AG10803 (cell line): ENCODE measurements at regions not wholly inside any gene's neighbourhood (a gene's known extent, or its start where the extent isn't known, plus 50 kb on each side); places are given as distances from the start of the nearest gene placed in this dataset.

Source experiments
- DNase-seq: peaks from one replicate; pipeline ENCODE4 v3.0.0; 2010; ENCODE audit warnings: low read depth
- H3K4me3 ChIP-seq: 2 replicates; pipeline ENCODE4 v1.5.1; 2011; ENCODE audit warnings: mild to moderate bottlenecking, low read length, control low read depth
- TF ChIP-seq, protein P1 (sequence below): conservative IDR thresholded peaks from 2 replicates; pipeline ENCODE4 v1.5.1; 2011; ENCODE audit warnings: mild to moderate bottlenecking, low read length, control low read depth, inconsistent platforms

DNA sequence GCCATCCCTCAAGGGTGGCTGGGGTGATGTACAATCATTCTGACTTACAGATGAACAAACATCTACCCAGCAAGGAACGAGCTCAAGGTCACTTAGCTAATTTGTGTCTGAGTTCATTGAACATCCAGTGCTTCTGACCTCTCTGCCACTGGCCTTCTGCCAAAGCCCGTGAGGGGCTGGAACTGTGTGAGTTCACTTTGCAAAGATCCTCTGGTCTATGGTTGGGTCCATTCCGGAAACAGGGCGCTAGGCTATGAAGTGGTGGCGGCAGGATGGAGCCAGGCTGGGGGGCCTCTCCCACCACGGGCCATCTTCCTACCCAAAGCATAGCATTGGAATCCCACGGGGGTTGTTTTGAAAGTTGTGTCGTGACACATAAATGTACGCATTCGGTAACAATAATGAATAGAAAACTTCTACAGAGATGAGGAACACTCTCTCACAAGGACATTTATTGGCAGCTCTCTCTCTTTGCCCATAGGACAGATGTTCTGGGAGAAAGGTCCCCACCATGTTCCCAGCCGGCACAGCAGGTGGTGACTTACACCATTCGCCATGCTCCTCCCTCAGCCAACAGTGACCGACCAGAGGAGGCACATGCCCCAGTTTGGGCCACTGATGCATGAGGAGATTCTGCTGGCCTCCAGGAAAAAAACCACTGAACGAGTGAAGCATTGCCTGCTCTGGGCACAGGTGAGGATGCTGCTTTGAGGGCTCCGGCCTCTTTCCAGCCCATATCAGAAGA lies 214.7 kb upstream of the CHRNA7 start:
- TF ChIP-seq, protein P1, sequence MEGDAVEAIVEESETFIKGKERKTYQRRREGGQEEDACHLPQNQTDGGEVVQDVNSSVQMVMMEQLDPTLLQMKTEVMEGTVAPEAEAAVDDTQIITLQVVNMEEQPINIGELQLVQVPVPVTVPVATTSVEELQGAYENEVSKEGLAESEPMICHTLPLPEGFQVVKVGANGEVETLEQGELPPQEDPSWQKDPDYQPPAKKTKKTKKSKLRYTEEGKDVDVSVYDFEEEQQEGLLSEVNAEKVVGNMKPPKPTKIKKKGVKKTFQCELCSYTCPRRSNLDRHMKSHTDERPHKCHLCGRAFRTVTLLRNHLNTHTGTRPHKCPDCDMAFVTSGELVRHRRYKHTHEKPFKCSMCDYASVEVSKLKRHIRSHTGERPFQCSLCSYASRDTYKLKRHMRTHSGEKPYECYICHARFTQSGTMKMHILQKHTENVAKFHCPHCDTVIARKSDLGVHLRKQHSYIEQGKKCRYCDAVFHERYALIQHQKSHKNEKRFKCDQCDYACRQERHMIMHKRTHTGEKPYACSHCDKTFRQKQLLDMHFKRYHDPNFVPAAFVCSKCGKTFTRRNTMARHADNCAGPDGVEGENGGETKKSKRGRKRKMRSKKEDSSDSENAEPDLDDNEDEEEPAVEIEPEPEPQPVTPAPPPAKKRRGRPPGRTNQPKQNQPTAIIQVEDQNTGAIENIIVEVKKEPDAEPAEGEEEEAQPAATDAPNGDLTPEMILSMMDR: no peak
- H3K4me3 ChIP-seq: no peak overlapping the region
- no peak for DNase-seq

DNA sequence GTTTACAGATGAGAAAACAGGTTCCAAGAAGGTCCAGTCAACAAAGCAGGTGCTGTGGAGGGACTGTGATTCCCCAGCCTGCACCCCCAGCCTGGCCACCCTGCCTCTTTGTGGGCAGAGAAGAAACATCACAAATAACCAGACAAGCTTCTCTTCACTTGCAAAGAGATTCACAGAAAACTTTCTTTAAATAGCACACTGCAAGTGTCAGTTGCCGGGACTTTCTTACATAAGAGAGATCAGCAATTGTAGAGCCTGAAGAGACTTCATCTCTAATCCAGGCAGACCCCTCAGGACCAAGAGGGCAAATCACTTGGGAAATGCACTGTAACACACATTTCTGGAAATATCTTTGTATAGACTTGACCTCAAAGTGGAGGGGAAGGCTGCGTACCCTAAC lies 207.9 kb upstream of the CHRNA7 start:
- TF ChIP-seq, protein P1: no peak
- no peak for DNase-seq
- H3K4me3 ChIP-seq: no peak overlapping the region

DNA sequence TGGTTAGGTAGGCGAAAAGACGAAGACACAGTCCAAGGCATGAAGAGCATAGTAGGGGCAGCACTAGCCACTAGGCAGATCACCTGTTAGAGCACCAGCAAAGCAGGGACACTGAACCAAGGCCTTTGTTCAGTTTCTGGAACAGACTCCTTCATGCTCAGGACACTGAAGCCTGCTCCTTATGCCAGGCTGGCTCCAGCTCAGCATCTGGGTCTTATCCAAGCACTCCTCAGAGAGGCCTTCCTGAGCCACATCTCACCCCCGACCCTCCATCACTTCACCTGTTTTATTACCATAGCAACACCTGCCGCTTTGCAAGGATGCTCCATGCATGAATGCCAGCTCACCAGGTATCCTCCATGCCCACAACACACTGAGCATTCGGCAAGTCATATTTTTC lies 206.3 kb upstream of the CHRNA7 start:
- H3K4me3 ChIP-seq: no peak overlapping the region
- TF ChIP-seq, protein P1: no peak
- no peak for DNase-seq

DNA sequence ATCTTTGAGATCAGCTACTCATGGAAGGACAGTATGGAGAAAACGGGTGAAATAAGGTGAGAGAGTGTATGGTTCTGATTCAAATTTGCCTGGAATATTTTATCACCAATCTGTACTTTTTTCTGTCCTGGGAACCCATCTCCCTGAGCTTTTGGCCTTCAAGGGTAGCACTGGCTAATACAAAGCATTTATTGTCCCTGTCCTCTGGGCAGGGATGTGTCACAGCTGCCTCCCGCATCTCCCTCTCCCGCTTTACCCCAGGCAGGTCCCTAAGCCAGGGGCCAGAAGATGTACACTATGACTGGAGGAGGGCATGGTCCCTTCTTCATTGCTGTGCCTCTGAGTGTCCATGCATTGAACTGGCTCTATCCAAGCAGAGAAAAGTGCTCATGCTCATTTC lies 201.7 kb upstream of the CHRNA7 start:
- TF ChIP-seq, protein P1: no peak
- H3K4me3 ChIP-seq: no peak overlapping the region

DNA sequence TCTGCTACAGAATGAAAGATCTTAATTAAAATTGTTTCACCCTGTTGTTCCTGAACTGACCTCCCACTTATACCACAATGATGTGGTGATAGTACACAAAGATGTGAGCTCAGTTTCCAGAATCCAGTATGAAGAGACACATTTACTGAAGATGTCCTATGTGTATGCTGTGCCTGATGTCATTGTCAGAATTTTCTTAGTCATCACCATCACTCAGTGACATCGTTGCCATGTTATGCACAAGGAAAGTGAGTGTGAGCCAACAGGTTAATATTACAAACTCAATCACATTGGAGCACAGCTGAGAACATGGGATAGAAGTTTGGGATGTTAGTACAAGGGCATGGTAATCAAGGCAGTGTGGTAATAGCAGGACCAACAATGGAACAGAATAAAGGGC lies 199.7 kb upstream of the CHRNA7 start:
- no peak for DNase-seq
- H3K4me3 ChIP-seq: no peak overlapping the region
- TF ChIP-seq, protein P1: no peak

More for the DNA sequence above, 201.7 kb upstream of the CHRNA7 start:
- DNase-seq: no peak

DNA sequence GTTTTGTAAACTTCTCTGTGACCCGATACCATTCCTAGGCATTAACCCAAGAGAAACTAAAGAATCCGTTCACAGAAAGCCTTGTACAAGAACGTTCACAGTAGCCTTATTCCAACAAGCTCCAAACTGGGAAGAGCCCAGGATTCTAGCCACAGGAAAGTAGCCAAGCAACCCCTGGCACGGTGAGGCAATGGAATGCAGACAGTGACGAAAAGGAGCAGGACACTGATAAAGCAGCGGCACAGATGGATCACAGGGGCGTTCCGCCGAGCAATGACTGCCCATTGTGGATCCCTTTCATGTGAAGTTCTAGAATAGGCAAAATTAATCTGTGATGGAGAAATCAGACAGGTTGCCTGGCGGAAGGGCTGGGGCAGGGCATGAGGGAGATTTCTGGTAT lies 198.7 kb upstream of the CHRNA7 start:
- TF ChIP-seq, protein P1: no peak
- DNase-seq: no peak
- no peak overlapping the region for H3K4me3 ChIP-seq

DNA sequence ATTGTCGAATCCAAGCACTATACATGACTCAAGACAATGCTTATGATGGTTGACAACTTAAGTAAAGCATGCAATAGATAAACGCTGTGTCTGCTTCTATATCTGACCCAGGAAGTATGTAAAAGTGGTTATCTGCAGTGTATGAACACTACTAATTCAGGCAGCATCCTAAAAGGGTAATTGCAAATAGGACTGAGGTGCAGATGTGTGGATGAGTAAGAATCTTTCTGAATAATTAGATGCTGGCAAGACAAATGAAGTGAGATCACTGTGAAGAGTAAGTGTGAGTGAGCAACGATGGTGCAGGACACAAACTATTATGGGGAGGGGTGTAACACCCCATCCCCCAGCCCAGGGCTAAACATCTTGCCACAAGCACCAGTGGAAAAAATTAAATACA lies 195.7 kb upstream of the CHRNA7 start:
- DNase-seq: no peak
- H3K4me3 ChIP-seq: no peak overlapping the region
- TF ChIP-seq, protein P1: no peak
